ENCODE measurements at regions not wholly inside any gene's neighbourhood (a gene's known extent, or its start where the extent isn't known, plus 50 kb on each side); places are given as distances from the start of the nearest gene placed in this dataset.

DNA sequence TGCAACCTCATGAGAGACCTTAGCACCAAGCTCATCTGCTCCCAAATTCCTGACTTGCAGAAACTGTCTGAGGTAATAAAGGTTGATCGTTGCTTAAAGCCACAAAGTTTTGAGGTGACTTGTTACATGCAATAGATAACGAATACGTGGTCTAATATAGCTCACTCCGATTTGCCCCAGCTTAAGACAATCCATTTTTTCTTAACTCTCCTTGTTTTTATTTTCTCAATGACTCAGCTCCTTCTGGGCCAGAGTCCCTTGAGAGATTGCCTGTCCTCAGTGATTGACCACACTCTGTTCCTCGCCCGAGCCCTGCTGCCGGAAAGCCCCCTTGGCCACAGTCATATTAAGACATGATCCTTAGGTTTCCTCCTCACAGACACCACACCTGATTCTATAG is 63.7 kb upstream of the FANCC start:
- TF ChIP-seq, protein P1, sequence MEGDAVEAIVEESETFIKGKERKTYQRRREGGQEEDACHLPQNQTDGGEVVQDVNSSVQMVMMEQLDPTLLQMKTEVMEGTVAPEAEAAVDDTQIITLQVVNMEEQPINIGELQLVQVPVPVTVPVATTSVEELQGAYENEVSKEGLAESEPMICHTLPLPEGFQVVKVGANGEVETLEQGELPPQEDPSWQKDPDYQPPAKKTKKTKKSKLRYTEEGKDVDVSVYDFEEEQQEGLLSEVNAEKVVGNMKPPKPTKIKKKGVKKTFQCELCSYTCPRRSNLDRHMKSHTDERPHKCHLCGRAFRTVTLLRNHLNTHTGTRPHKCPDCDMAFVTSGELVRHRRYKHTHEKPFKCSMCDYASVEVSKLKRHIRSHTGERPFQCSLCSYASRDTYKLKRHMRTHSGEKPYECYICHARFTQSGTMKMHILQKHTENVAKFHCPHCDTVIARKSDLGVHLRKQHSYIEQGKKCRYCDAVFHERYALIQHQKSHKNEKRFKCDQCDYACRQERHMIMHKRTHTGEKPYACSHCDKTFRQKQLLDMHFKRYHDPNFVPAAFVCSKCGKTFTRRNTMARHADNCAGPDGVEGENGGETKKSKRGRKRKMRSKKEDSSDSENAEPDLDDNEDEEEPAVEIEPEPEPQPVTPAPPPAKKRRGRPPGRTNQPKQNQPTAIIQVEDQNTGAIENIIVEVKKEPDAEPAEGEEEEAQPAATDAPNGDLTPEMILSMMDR (IDR thresholded peaks at IDR 0.05): no peak
- no peak for TF ChIP-seq ZFX (IDR thresholded peaks at IDR 0.05; ENCODE audit: borderline replicate concordance)
